ENCODE measurements at regions not wholly inside any gene's neighbourhood (a gene's known extent, or its start where the extent isn't known, plus 50 kb on each side); places are given as distances from the start of the nearest gene placed in this dataset.

GRCh38 chr15:29567336-29567735, 254.9 kb downstream of the TJP1 start:
- DNase-seq (ENCODE audit: low read depth): no peak
- in situ Hi-C loops (cut with HindIII; ENCODE audit: low pct_unique_long_range_greater_than_20kb, low sequenced_read_pairs): no loop called here

GRCh38 chr15:29566914-29567313, 255.4 kb downstream of the TJP1 start:
- peak; percentile 59 for DNase-seq (ENCODE audit: low read depth)
- in situ Hi-C loops (cut with HindIII; ENCODE audit: low pct_unique_long_range_greater_than_20kb, low sequenced_read_pairs): no loop called here

- in situ Hi-C loops (cut with HindIII; ENCODE audit: low pct_unique_long_range_greater_than_20kb, low sequenced_read_pairs): no loop called here
- DNase-seq (ENCODE audit: low read depth): no peak
Observed at GRCh38 chr15:29563112-29563511, 259.2 kb downstream of the TJP1 start.

DNA sequence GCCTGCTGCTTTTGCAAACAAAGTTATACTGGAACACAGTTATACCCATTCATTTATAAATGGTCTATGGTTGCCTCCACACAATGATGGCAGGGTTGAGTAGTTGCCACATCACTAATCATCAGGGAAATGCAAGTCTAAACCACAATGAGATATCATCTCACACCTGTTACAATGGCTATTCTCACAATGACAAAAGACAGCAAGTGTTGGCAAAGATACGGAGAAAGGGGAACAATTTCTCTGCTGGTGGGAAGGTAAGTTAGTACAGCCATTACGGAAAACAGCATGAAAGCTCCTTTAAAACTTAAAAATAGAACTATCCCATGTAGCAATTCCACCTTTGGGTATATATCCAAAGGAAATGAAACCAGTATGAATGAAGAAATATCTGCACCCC, 261.4 kb downstream of the TJP1 start:
- no peak for DNase-seq (ENCODE audit: low read depth)
- in situ Hi-C loops (cut with HindIII; ENCODE audit: low pct_unique_long_range_greater_than_20kb, low sequenced_read_pairs): no loop called here

DNA sequence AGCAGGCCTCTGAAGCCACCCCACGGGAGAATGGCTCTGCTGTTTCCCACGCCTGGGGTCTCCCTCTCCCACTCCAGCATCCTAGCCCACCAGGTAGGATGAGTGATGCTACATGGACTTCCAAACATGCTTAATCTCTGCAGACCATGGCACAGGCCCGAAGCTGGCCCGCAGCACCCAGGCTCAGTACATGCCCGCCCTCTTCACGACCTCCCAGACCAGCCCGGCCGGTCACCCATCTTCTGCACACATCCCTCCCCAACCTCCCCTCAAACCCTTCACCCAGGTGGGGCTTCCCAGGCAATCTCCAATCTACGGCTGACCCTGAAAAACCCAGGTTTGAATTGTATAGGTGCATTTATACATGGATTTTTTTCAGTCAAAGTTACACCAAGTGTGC, 264.0 kb downstream of the TJP1 start:
- in situ Hi-C loops (cut with HindIII; ENCODE audit: low pct_unique_long_range_greater_than_20kb, low sequenced_read_pairs): no loop called here

GRCh38 chr15:29557171-29557570, 265.1 kb downstream of the TJP1 start:
- in situ Hi-C loops (cut with HindIII; ENCODE audit: low pct_unique_long_range_greater_than_20kb, low sequenced_read_pairs): no loop called here
- DNase-seq (ENCODE audit: low read depth): no peak

More for the DNA sequence above, 264.0 kb downstream of the TJP1 start:
- no peak for DNase-seq (ENCODE audit: low read depth)

- DNase-seq (ENCODE audit: low read depth): no peak
- in situ Hi-C loops (cut with HindIII; ENCODE audit: low pct_unique_long_range_greater_than_20kb, low sequenced_read_pairs): no loop called here
Observed at GRCh38 chr15:29556380-29556779, 265.9 kb downstream of the TJP1 start.

DNA sequence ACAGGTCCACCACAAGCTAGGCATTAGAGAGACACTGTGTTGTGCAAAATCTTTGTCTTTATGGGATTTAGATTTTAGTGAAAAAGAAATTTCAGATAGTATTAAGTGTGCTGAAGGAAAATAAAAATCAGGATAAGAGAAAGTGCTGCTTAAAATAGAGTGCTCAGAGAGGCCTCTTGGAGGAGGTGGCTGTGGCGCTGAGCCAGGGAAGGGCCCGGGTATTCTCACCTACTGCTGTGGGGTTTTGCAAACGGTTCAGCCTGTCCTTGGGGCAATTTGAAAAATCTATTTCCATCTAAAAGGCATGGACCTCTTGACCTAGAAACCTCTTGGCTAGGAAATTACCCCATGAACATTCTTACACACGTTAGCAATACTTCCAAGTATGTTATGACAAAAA, 267.7 kb downstream of the TJP1 start:
- in situ Hi-C loops (cut with HindIII; ENCODE audit: low pct_unique_long_range_greater_than_20kb, low sequenced_read_pairs): no loop called here
- no peak for DNase-seq (ENCODE audit: low read depth)

- in situ Hi-C loops (cut with HindIII; ENCODE audit: low pct_unique_long_range_greater_than_20kb, low sequenced_read_pairs): no loop called here
- no peak for DNase-seq (ENCODE audit: low read depth)
Observed at GRCh38 chr15:29550834-29551465, 271.3 kb downstream of the TJP1 start.

DNA sequence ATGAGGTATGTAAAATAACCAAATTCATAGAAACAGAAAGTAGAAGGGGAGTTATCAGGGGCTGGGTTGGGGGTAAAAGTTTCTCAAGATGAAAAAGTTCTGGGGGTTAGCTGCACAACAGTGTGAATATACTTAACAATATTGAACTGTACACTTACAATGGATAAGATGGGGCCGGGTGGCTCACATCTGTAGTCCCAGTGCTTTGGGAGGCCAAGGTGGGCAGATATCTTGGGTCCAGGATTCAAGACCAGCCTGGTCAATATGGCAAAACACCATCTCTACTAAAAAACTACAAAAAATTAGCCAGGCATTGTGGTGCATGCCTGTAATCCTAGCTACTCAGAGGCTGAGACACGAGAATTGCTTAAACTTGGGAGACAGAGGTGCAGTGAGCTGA, 274.3 kb downstream of the TJP1 start:
- DNase-seq (ENCODE audit: low read depth): no peak
- in situ Hi-C loops (cut with HindIII; ENCODE audit: low pct_unique_long_range_greater_than_20kb, low sequenced_read_pairs): no loop called here

DNA sequence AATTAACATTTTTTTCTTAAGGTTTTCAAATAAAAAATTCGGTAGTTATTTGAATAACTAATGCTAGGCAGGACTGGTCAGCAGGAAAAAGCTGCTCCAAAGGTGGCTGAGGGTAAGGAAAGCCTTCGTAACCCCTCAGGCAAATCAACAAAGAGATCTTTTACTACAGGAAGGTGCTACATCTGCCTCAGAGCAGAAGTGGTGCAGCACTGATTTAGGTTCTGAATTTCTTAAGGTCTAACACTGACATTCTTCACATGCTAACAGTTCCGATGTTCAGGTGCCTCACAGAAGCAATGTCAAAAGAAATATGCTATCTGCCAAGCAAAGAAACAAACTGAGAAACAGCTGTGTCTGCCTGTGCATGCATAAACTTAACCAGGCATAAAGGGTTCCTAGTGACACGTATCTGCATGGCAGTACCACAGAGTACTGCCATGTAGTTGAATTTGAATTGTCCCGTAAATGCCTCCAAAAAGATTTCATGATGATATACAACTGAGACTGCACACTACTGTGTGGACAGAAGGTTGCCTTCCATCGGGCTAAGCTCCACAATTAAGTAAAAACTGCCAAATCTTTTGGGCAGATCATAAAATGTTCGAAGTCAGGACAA, 275.0 kb upstream of the NSMCE3 start:
- in situ Hi-C loops (cut with HindIII; ENCODE audit: low pct_unique_long_range_greater_than_20kb, low sequenced_read_pairs): no loop called here
- DNase-seq (ENCODE audit: low read depth): no peak

GRCh38 chr15:29542994-29543393, 273.4 kb upstream of the NSMCE3 start:
- in situ Hi-C loops (cut with HindIII; ENCODE audit: low pct_unique_long_range_greater_than_20kb, low sequenced_read_pairs): no loop called here
- no peak for DNase-seq (ENCODE audit: low read depth)

DNA sequence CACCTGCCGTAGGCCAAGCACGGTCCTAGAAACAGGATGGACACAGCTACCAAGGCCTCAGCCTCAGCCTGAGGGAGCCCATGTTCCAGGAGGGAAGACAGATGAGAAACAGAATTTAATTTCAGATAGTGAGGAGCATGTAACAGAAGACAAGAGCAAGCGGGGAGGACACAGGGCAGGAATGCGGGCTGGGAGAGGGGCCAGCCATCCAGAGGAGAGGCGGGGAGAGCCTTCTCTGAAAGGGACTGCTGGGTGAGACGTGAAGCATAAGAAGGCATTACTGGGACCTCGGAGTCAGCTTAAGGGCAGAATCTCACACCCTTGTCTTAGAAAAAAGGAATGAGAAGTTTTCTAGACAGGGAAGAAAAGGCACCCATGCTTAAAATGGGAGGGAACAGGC, 271.7 kb upstream of the NSMCE3 start:
- no peak for DNase-seq (ENCODE audit: low read depth)
- in situ Hi-C loops (cut with HindIII; ENCODE audit: low pct_unique_long_range_greater_than_20kb, low sequenced_read_pairs): no loop called here

DNA sequence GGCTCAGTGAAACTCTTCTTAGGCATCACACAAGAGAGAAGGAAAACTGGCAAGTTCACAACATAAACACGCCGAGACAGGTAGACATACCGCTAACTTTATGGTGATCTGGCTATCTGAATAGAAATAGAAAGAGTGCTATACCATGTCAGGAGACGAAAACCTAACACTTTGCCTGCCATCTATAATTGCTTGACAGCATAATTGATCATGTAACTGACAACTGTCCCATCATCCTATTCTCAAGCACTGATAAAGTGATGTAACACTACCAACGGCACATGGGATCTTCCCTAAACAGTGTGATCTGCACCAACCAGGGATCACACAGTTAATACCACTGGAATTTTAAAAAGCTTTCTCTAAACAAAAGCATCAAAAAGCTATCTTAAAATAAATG, 270.9 kb upstream of the NSMCE3 start:
- DNase-seq (ENCODE audit: low read depth): no peak
- in situ Hi-C loops (cut with HindIII; ENCODE audit: low pct_unique_long_range_greater_than_20kb, low sequenced_read_pairs): no loop called here

GRCh38 chr15:29539736-29540135, 270.1 kb upstream of the NSMCE3 start:
- in situ Hi-C loops (cut with HindIII; ENCODE audit: low pct_unique_long_range_greater_than_20kb, low sequenced_read_pairs): no loop called here
- no peak for DNase-seq (ENCODE audit: low read depth)

GRCh38 chr15:29538044-29538443, 268.4 kb upstream of the NSMCE3 start:
- in situ Hi-C loops (cut with HindIII; ENCODE audit: low pct_unique_long_range_greater_than_20kb, low sequenced_read_pairs): no loop called here
- peak; percentile 16 for DNase-seq (ENCODE audit: low read depth)

DNA sequence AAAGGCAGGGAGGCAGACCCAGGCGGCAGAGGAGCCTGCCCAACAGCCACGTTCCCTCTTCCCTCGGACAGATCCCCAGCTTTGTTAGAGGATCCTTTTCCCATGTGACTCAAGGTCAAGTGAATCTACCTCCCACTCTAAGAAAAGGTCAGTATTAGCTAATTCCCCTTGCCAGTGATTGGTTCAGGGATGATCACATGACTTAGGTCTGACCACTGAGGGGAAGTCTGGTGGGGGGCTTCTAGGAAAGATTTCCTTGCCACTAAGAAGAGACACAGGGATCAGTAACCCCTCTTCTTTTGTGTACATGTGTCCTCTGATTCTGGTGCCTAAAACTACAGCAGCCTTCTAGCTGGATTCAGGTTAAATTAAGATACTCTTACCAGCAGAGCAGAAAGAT, 266.3 kb upstream of the NSMCE3 start:
- in situ Hi-C loops (cut with HindIII; ENCODE audit: low pct_unique_long_range_greater_than_20kb, low sequenced_read_pairs): no loop called here
- DNase-seq (ENCODE audit: low read depth): no peak

DNA sequence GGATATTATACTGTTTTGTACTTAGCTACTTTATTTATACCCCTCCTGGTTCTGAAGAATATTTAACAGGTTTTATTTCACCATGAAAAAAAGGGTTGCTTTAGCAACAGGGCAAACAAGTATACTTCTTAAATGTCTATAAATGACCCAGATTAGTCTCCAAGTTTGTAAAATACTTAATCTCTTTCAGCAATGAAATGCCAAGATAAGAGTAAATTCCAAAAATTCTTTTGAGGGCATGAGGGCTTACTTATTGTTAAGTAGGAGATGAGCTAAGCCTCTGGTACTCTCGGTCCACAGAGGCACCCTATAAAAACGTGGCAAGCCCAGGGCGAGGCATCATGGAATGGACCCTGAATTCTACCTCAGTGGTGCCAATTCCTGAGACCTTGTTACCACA, 264.8 kb upstream of the NSMCE3 start:
- in situ Hi-C loops (cut with HindIII; ENCODE audit: low pct_unique_long_range_greater_than_20kb, low sequenced_read_pairs): no loop called here
- no peak for DNase-seq (ENCODE audit: low read depth)

DNA sequence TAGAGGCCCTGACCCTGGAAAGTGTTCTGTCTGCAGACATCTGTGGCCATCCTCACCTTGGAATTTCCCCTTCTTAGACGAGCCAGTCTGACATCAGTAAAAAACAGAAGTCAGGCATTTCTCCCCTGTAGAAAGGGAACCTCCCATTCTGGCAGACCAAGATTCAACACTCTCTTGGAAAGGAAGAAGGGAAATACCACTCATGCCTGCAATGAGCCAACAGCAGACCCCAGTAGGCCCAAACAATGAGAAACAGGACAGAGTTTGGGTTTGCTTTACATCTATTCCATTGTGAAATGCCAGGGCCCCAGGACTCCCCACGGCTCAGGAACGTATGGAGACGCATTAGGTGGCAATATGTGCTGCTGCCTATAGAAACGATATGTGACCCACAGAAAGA, 264.0 kb upstream of the NSMCE3 start:
- in situ Hi-C loops (cut with HindIII; ENCODE audit: low pct_unique_long_range_greater_than_20kb, low sequenced_read_pairs): no loop called here
- no peak for DNase-seq (ENCODE audit: low read depth)

- no peak for DNase-seq (ENCODE audit: low read depth)
- in situ Hi-C loops (cut with HindIII; ENCODE audit: low pct_unique_long_range_greater_than_20kb, low sequenced_read_pairs): no loop called here
Observed at GRCh38 chr15:29532296-29532695, 262.7 kb upstream of the NSMCE3 start.

Measured in Caki2 (cell line).